K562 (cell line): ENCODE measurements at regions not wholly inside any gene's neighbourhood (a gene's known extent, or its start where the extent isn't known, plus 50 kb on each side); places are given as distances from the start of the nearest gene placed in this dataset.

Source experiments
- ATAC-seq: fragments of 200-7000 bp; cut with Tn5 transposase; 3 replicates; pipeline ENCODE4 v1.9.1; 2020; ENCODE audit warnings: moderate library complexity
- BruUV-seq: library from RNA; stranded (reverse); fragments of 400-500 nt; replicated peaks from 2 replicates; lab custom pipeline; 2021; lab: Mats Ljungman, UMichigan
- CTCF ChIA-PET: fragments of 300-600 bp; formaldehyde crosslinking; extraction: SDS; loops from one replicate; lab custom pipeline; 2021; ENCODE audit warnings: low intra/inter-chr PET ratio; lab: Yijun Ruan, JAX
- POLR2A ChIA-PET: fragments of 300-600, 350-650 bp; sonication (Branson Sonifier 250); formaldehyde crosslinking; extraction: SDS; loops from one replicate; lab custom pipeline; 2021; ENCODE audit warnings: antibody characterized with exemption, inconsistent platforms; lab: Yijun Ruan, JAX
- DNase-seq, 4 experiments: peaks; one replicate each; pipeline versions ENCODE4 v3.0.0 to v3.0.0-alpha.2; 2011 to 2018; ENCODE audit warnings: low spot score in 3 of 4, mixed read lengths in 3 of 4; ENCODE audit errors: extremely low read depth in 1 of 4
- FAIRE-seq: peaks from 2 replicates; lab custom pipeline; 2011; peaks lifted over from hg19 to GRCh38; lab: Jason Lieb, UNC
- H2AFZ ChIP-seq: 2 replicates; pipeline ENCODE4 v1.6.0; 2011; ENCODE audit warnings: low read depth, low read length, control low read depth, inconsistent platforms
- H3K27ac ChIP-seq: fragments of 200-600 bp; 3 replicates; pipeline ENCODE4 v1.8.0; 2011; ENCODE audit warnings: low read depth, mild to moderate bottlenecking, control low read depth, inconsistent platforms, low read length, moderate library complexity, mixed read lengths; ENCODE audit errors: extremely low read depth
- H3K27me3 ChIP-seq, 2 experiments: fragments of 300-600 bp in 1 of 2; 2 replicates in 1 of 2; 3 replicates in 1 of 2; pipeline versions ENCODE4 v1.6.0 to v1.8.0; 2011; ENCODE audit warnings: inconsistent platforms in 2 of 2, low read length in 2 of 2, mild to moderate bottlenecking in 1 of 2, mixed read lengths in 1 of 2, moderate library complexity in 1 of 2; ENCODE audit not compliant: control insufficient read depth in 2 of 2, insufficient read depth in 2 of 2
- H3K36me3 ChIP-seq: fragments of 300-600 bp; 3 replicates; pipeline ENCODE4 v1.8.0; 2011; ENCODE audit warnings: mild to moderate bottlenecking, low read length, inconsistent platforms; ENCODE audit not compliant: control insufficient read depth, insufficient read depth
- H3K4me1 ChIP-seq, 2 experiments: fragments of 200-600 bp in 1 of 2; replicated peaks in 1 of 2; 2 replicates in 1 of 2; 3 replicates in 1 of 2; pipeline versions ENCODE4 v1.5.1 to v1.8.0; 2011; ENCODE audit warnings: inconsistent platforms in 2 of 2, low read length in 2 of 2, mild to moderate bottlenecking in 1 of 2, mixed read lengths in 1 of 2, moderate library complexity in 1 of 2; ENCODE audit not compliant: control insufficient read depth in 2 of 2, insufficient read depth in 2 of 2
- H3K4me2 ChIP-seq: 2 replicates; pipeline ENCODE4 v1.6.1; 2011; ENCODE audit warnings: low read length, control low read depth, inconsistent platforms, mixed read lengths; ENCODE audit not compliant: insufficient read depth
- H3K4me3 ChIP-seq: fragments of 200-600 bp; sonication (generic), shearing (Covaris generic); 2 replicates; pipeline ENCODE4 v1.5.1; 2016; ENCODE audit warnings: control low read depth, inconsistent platforms
- H3K79me2 ChIP-seq: fragments of 200-600 bp; 3 replicates; pipeline ENCODE4 v1.8.0; 2011; ENCODE audit warnings: low read length, inconsistent platforms; ENCODE audit not compliant: control insufficient read depth, insufficient read depth
- H3K9ac ChIP-seq, 2 experiments: 2 replicates each; pipeline versions ENCODE4 v1.6.0 to v1.6.1; 2011; ENCODE audit warnings: low read depth in 2 of 2, low read length in 2 of 2, control low read depth in 1 of 2, inconsistent platforms in 1 of 2, mild to moderate bottlenecking in 1 of 2, mixed read lengths in 1 of 2; ENCODE audit not compliant: insufficient read depth in 1 of 2
- H3K9me1 ChIP-seq: one replicate; pipeline ENCODE4 v1.6.0; 2011; ENCODE audit warnings: inconsistent platforms, mild to moderate bottlenecking, low read length, moderate library complexity; ENCODE audit not compliant: control insufficient read depth, insufficient read depth
- H3K9me3 ChIP-seq: replicated peaks from 2 replicates; pipeline ENCODE4 v1.5.1; 2011; ENCODE audit warnings: low read depth, low read length, inconsistent platforms; ENCODE audit not compliant: control insufficient read depth, insufficient read depth
- H4K20me1 ChIP-seq: replicated peaks from 2 replicates; pipeline ENCODE4 v1.6.1; 2011; ENCODE audit warnings: low read length, inconsistent platforms, mixed read lengths; ENCODE audit not compliant: control insufficient read depth, insufficient read depth
- BCL6 ChIP-seq: fragments of 250-450 bp; sonication (Bioruptor Pico); IDR thresholded peaks from 2 replicates; pipeline ENCODE4 v1.4.0; 2020
- CREB3 ChIP-seq: fragments of 450-650 bp; conservative IDR thresholded peaks from 2 replicates; pipeline ENCODE4 v1.6.1; 2016; ENCODE audit warnings: missing genetic modification characterization, low read depth, mild to moderate bottlenecking, missing compliant biosample characterization, moderate library complexity
- CREB5 ChIP-seq: fragments of 250-450 bp; sonication (Bioruptor Pico); IDR thresholded peaks from 2 replicates; pipeline ENCODE4 v1.5.0; 2020; ENCODE audit warnings: mild to moderate bottlenecking
- ERF ChIP-seq: fragments of 450-650 bp; formaldehyde crosslinking; IDR thresholded peaks from 2 replicates; pipeline ENCODE4 v1.4.0; 2020; ENCODE audit warnings: mild to moderate bottlenecking, mixed read lengths
- MNT ChIP-seq, 2 experiments: fragments of 450-650 bp; conservative IDR thresholded peaks; 2 replicates each; pipeline ENCODE4 v1.6.1; 2017; ENCODE audit warnings: mild to moderate bottlenecking in 2 of 2, moderate library complexity in 2 of 2
- SIN3B ChIP-seq: fragments of 450-650 bp; IDR thresholded peaks from 2 replicates; pipeline ENCODE4 v1.6.1; 2017; ENCODE audit warnings: low read depth, mild to moderate bottlenecking, moderate library complexity
- ZC3H11A ChIP-seq: IDR thresholded peaks from 2 replicates; pipeline ENCODE4 v1.6.1; 2012; ENCODE audit warnings: low read depth, low read length, improper control_type of control experiment
- ZMIZ1 ChIP-seq, 2 experiments: fragments of 150-350 bp in 1 of 2; IDR thresholded peaks; 2 replicates each; pipeline ENCODE4 v1.6.1; 2012 to 2016; ENCODE audit warnings: low read depth in 2 of 2, low read length in 2 of 2, mild to moderate bottlenecking in 1 of 2, moderate library complexity in 1 of 2
- ZNF444 ChIP-seq: fragments of 250-450 bp; sonication (Bioruptor Pico); IDR thresholded peaks from 2 replicates; pipeline ENCODE4 v1.4.0; 2020; ENCODE audit warnings: mild to moderate bottlenecking, moderate library complexity
- ZNF507 ChIP-seq: conservative IDR thresholded peaks from 2 replicates; pipeline ENCODE4 v1.6.1; 2017; ENCODE audit warnings: missing genetic modification characterization, missing compliant biosample characterization
- ZNF695 ChIP-seq: fragments of 450-650 bp; formaldehyde crosslinking; IDR thresholded peaks from 2 replicates; pipeline ENCODE4 v1.4.0; 2020; ENCODE audit warnings: mild to moderate bottlenecking, moderate library complexity
- WGBS: fragments of 100-300 bp; shearing (Covaris generic); methylation state at CpG from one replicate; pipeline ENCODE4 v1.1.6; 2016; ENCODE audit warnings: low coverage, mixed read lengths; ENCODE audit not compliant: insufficient coverage; ENCODE audit errors: missing lambda C conversion rate; 5-methylcytosine and 5-hydroxymethylcytosine counted together
- in situ Hi-C: fragments of 300-500 bp; cut with MboI; formaldehyde crosslinking; loops from 4 replicates; pipeline ENCODE4 v1.15.0; 2018; ENCODE audit warnings: inconsistent platforms, mixed read lengths
- intact Hi-C: fragments of 100-400 bp; cut with micrococcal nuclease; formaldehyde crosslinking; loops from 2 replicates; pipeline ENCODE4 v1.14.2; 2022

- TF ChIP-seq CREB5 (CRISPR knock-in tag): no peak
- TF ChIP-seq, all 486 proteins: peak for 0
Measured at GRCh38 chr6:88287696-88288095, 121.5 kb upstream of the CNR1 start (continued).

- FAIRE-seq (no peak), DNase-seq (no peak), ATAC-seq (no peak)
- no peak overlapping the region for H3K27ac ChIP-seq
- intact Hi-C loops (no loop called here), in situ Hi-C loops (no loop called here)
- no peak overlapping the region for H3K4me3 ChIP-seq
- H4K20me1 ChIP-seq: no peaks in the 10 kb centered on the region
- no peak overlapping the region for H2AFZ ChIP-seq
- no peaks in the 10 kb centered on the region for H3K4me1 ChIP-seq
- H3K36me3 ChIP-seq: no peaks in the 10 kb centered on the region
- H3K27me3 ChIP-seq: no peaks in the 10 kb centered on the region
- 37% methylated on average over 14 of the region's 14 CpGs for WGBS
- H3K9ac ChIP-seq: no peak overlapping the region
- no peaks in the 10 kb centered on the region for H3K9me3 ChIP-seq
- POLR2A ChIA-PET: no interaction called here
- H3K9me1 ChIP-seq: no peaks in the 10 kb centered on the region
- no peak overlapping the region for H3K4me2 ChIP-seq
- no peaks in the 10 kb centered on the region for H3K79me2 ChIP-seq
- CTCF ChIA-PET: no interaction called here
- no TSS peak for BruUV-seq
- TF ChIP-seq ZC3H11A: no peak
- TF ChIP-seq ZMIZ1 (IDR thresholded peaks at IDR 0.05; ENCODE audit: low read depth in 2 of 2, low read length in 2 of 2): no peak
- no peak for TF ChIP-seq SIN3B
- no peak for TF ChIP-seq MNT (conservative IDR thresholded peaks at IDR 0.05)
- TF ChIP-seq BCL6: no peak
- no peak for TF ChIP-seq ZNF695 (CRISPR knock-in tag)
- no peak for TF ChIP-seq ZNF507
- TF ChIP-seq ZNF444 (CRISPR knock-in tag): no peak
- TF ChIP-seq ERF (CRISPR knock-in tag): no peak
- TF ChIP-seq CREB3 (tag): no peak
Measured at GRCh38 chr6:88276331-88276730, 110.2 kb upstream of the CNR1 start.
